Urinary bladder (tissue), 3 donors: ENCODE measurements at regions not wholly inside any gene's neighbourhood (a gene's known extent, or its start where the extent isn't known, plus 50 kb on each side); places are given as distances from the start of the nearest gene placed in this dataset.

Experiments used
- DNase-seq: peaks from one replicate; pipeline ENCODE4 v3.0.0-alpha.2; 2015; ENCODE audit errors: extremely low spot score
- H3K27ac ChIP-seq: one replicate; pipeline ENCODE4 v1.5.1; 2013; ENCODE audit warnings: low read depth, mild to moderate bottlenecking, moderate library complexity
- H3K36me3 ChIP-seq: one replicate; pipeline ENCODE4 v1.6.1; 2013; ENCODE audit warnings: mild to moderate bottlenecking, moderate library complexity; ENCODE audit not compliant: insufficient read depth
- H3K4me1 ChIP-seq: one replicate; pipeline ENCODE4 v1.6.1; 2013; ENCODE audit warnings: mild to moderate bottlenecking, moderate library complexity; ENCODE audit not compliant: insufficient read depth
- H3K4me3 ChIP-seq: one replicate; pipeline ENCODE4 v1.5.1; 2013; ENCODE audit warnings: low read depth, low read length
- WGBS: extraction: QIAGEN DNeasy Blood & Tissue Kit; methylation state at CpG from one replicate; pipeline ENCODE4 v1.1.7; 2013; 5-methylcytosine and 5-hydroxymethylcytosine counted together
- donor health status: healthy with polysubstance abuse.
- donor health status: healthy.

- no peak overlapping the region for H3K27ac ChIP-seq
- 78% methylated on average over 3 of the region's 3 CpGs for WGBS
- no peaks in the 10 kb centered on the region for H3K4me1 ChIP-seq
- no peaks in the 10 kb centered on the region for H3K36me3 ChIP-seq
- DNase-seq: no peak
- H3K4me3 ChIP-seq: no peak overlapping the region
Observed at GRCh38 chr22:49237279-49237678, 590.4 kb downstream of the BRD1 start.

- H3K4me3 ChIP-seq: no peak overlapping the region
- no peak for DNase-seq
- H3K4me1 ChIP-seq: no peaks in the 10 kb centered on the region
- no peaks in the 10 kb centered on the region for H3K36me3 ChIP-seq
- 87% methylated on average over 11 of the region's 11 CpGs for WGBS
- no peak overlapping the region for H3K27ac ChIP-seq
Observed at GRCh38 chr22:49236541-49237075, 591.1 kb downstream of the BRD1 start.

GRCh38 chr22:49235463-49236300 lies 592.0 kb downstream of the BRD1 start:
- no peaks in the 10 kb centered on the region for H3K36me3 ChIP-seq
- DNase-seq: no peak
- H3K27ac ChIP-seq: no peak overlapping the region
- no peak overlapping the region for H3K4me3 ChIP-seq
- H3K4me1 ChIP-seq: no peaks in the 10 kb centered on the region
- WGBS: 68% methylated on average over 13 of the region's 13 CpGs

GRCh38 chr22:49234459-49234858 lies 593.2 kb downstream of the BRD1 start:
- Histone ChIP-seq H3K4me1 (no peaks in the 10 kb centered on the region), H3K27ac (no peak overlapping the region), H3K36me3 (no peaks in the 10 kb centered on the region), H3K4me3 (no peak overlapping the region)
- 81% methylated on average over 3 of the region's 3 CpGs for WGBS
- no peak for DNase-seq

GRCh38 chr22:49233507-49234100 lies 594.1 kb downstream of the BRD1 start:
- Histone ChIP-seq H3K27ac (no peak overlapping the region), H3K4me3 (no peak overlapping the region), H3K4me1 (no peaks in the 10 kb centered on the region), H3K36me3 (no peaks in the 10 kb centered on the region)
- no peak for DNase-seq
- WGBS: 74% methylated on average over 16 of the region's 16 CpGs

- no peak overlapping the region for H3K4me3 ChIP-seq
- DNase-seq: no peak
- WGBS: 61% methylated on average over 23 of the region's 23 CpGs
- no peak overlapping the region for H3K27ac ChIP-seq
- no peaks in the 10 kb centered on the region for H3K36me3 ChIP-seq
- H3K4me1 ChIP-seq: no peaks in the 10 kb centered on the region
Observed at GRCh38 chr22:49232319-49233067, 595.2 kb downstream of the BRD1 start.

- no peak overlapping the region for H3K4me3 ChIP-seq
- WGBS: 38% methylated on average over 3 of the region's 3 CpGs
- no peak overlapping the region for H3K27ac ChIP-seq
- no peaks in the 10 kb centered on the region for H3K36me3 ChIP-seq
- H3K4me1 ChIP-seq: no peaks in the 10 kb centered on the region
- DNase-seq: no peak
Observed at GRCh38 chr22:49230194-49230577, 597.5 kb downstream of the BRD1 start.

- Histone ChIP-seq H3K4me3 (no peak overlapping the region), H3K4me1 (no peaks in the 10 kb centered on the region), H3K36me3 (no peaks in the 10 kb centered on the region), H3K27ac (no peak overlapping the region)
- WGBS: 63% methylated on average over 10 of the region's 10 CpGs
- DNase-seq: no peak
Observed at GRCh38 chr22:49229483-49230193, 598.0 kb downstream of the BRD1 start.

GRCh38 chr22:49228431-49229037 lies 599.1 kb downstream of the BRD1 start:
- Histone ChIP-seq H3K4me3 (no peak overlapping the region), H3K36me3 (no peaks in the 10 kb centered on the region), H3K27ac (no peak overlapping the region), H3K4me1 (no peaks in the 10 kb centered on the region)
- DNase-seq: no peak
- 82% methylated on average over 6 of the region's 6 CpGs for WGBS

GRCh38 chr22:49227670-49228069 lies 600.0 kb downstream of the BRD1 start:
- Histone ChIP-seq H3K36me3 (no peaks in the 10 kb centered on the region), H3K4me1 (no peaks in the 10 kb centered on the region), H3K4me3 (no peak overlapping the region), H3K27ac (no peak overlapping the region)
- DNase-seq: no peak
- WGBS: 67% methylated on average over 6 of the region's 6 CpGs

GRCh38 chr22:49226096-49226495 lies 601.6 kb downstream of the BRD1 start:
- H3K36me3 ChIP-seq: no peaks in the 10 kb centered on the region
- H3K4me1 ChIP-seq: no peaks in the 10 kb centered on the region
- no peak for DNase-seq
- H3K27ac ChIP-seq: no peak overlapping the region
- WGBS: 76% methylated on average over 6 of the region's 6 CpGs
- H3K4me3 ChIP-seq: no peak overlapping the region

- no peak overlapping the region for H3K27ac ChIP-seq
Observed at GRCh38 chr22:49224243-49224642, 603.4 kb downstream of the BRD1 start.

GRCh38 chr22:49218142-49218541 lies 609.5 kb downstream of the BRD1 start:
- Histone ChIP-seq H3K36me3 (no peaks in the 10 kb centered on the region), H3K4me1 (no peaks in the 10 kb centered on the region), H3K27ac (no peak overlapping the region), H3K4me3 (no peak overlapping the region)
- DNase-seq: no peak
- 89% methylated on average over 12 of the region's 12 CpGs for WGBS

More at GRCh38 chr22:49224243-49224642, 603.4 kb downstream of the BRD1 start:
- Histone ChIP-seq H3K36me3 (no peaks in the 10 kb centered on the region), H3K4me3 (no peak overlapping the region), H3K4me1 (no peaks in the 10 kb centered on the region)
- 78% methylated on average over 4 of the region's 4 CpGs for WGBS
- DNase-seq: no peak
